ENCODE measurements at regions not wholly inside any gene's neighbourhood (a gene's known extent, or its start where the extent isn't known, plus 50 kb on each side); places are given as distances from the start of the nearest gene placed in this dataset.
A peak's percentile ranks its signal among the peaks of the same experiment; 100 is the strongest.

DNA sequence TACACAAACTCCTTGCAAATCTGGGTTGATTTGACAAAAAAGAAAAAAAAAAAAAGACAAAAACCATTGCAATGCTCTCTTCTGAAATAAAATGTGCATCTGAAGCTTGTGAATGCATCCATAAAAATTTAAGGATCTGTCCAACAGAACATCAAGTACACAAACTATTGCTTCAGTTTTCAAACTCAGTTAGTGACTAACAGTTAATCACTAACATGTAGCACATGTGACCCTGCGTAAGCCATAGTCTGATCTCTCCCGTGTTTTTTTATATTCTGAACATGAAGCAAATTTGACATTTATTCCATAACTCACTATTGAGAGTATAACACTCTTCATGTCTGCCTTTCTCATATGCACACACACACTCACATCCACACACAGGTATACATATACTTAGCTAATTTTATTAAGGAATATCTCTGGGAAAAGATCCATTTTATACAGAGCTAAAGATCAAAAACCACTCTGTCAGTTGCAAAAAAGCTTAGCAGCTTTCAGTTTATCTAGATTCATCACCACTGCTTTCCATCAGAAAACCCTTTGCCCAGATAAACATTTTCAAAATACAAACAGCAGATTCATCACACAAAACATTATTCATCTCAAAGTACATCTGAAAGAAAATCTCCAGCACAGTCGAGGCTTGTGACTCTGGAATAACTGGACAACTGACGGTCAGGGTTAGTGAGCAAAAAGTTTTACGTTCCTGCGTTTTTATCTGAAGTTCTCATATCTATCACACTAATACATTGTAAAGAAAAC lies 1000.4 kb upstream of the ACVR2A start:
- no peak for DNase-seq

DNA sequence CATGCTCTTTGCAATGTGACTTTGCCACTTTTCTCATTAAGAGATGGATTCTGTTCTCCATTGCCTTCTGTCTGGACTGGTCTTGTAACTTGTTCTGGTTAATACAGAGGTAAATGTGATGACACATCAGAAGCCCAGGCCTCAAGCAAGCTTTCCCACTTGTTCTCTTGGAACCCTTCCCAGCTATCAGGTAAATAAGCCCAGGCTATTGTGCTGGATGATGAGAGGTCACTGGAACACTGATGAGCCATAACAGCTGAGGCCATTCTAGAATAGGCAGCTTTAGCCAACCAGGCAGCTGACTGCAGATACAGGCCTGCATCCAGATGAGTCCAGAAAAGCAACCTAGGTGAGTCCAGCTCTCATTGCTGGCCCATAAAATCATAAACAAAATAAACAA lies 1007.0 kb upstream of the ACVR2A start:
- no peak for DNase-seq

DNA sequence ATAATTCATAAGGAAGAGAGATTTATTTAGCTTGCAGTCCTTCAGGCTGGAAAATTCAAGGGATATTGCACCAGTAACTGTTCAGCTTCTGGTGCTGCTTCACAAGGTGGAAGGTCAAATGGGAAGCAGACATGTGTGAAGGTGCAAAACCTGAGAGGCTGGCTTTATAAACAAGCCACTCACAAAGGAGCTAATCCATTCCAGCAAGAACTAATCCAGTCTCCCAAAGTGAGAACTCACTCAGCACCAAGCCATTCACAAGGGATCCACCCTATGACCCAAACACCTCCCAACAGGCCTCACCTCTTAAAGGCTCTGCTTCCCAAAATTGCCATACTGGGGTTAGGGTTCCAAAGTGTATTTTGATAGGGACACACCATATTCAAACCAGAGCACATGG lies 1018.4 kb upstream of the ACVR2A start:
- DNase-seq = no peak

DNA sequence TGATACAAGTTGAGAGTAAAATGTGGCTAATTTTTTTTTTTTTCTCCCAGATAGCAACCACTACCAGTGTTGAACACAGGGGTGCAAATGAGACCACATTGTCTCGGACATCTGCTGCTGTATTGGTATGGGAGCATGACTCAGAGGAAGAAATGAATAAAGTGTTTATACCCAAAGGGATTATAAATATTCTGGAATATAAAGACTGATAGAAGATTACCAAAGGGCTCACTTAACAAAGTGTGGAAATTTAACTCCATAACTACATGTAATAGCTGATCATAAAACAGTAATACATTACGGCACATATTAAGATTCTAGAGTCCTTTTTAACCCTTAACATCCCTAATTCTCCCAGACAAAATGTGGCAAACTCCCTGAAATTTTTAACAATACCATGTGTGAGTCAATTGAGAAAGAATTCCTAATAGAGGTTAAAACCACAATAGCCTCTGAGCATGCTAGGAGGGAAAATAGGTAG lies 1023.0 kb upstream of the ACVR2A start:
- DNase-seq = no peak

DNA sequence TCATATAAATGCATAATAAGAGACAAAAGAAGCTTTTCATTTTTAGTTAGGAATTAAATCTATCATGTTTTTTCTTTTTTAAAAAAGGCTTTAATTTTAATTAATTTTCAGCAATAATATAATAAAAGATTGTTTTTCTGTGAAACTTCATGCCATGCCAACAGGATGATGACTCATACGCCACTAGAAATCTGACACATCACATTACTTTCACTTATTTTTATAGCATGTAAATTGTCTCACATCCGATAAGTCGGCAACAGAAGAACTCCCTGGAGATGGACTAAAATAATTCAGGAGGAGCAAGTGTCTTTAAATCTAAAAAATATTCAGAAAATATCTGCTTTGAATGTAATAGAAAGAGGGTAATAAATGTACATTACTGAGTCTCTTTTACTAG lies 1024.2 kb upstream of the ACVR2A start:
- DNase-seq = no peak

DNA sequence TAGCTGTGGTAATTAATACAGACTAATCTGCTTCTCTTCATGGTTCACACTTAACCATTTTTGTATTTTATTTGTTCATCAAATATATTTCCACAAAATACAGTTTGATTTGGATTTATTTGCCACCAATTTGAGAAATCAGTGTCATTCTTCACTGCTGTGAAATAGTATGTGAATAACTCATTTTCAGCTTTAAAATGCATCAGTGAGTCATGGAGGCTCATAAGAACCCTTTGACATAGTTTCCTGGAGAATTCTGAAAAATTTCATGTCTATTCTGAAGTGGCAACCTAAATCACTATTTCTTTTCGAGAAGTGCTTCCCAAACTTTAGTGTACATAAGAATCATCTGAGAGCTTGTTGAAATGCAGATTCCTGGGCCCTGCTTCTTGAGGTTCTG lies 1026.7 kb upstream of the ACVR2A start:
- no peak for DNase-seq

DNA sequence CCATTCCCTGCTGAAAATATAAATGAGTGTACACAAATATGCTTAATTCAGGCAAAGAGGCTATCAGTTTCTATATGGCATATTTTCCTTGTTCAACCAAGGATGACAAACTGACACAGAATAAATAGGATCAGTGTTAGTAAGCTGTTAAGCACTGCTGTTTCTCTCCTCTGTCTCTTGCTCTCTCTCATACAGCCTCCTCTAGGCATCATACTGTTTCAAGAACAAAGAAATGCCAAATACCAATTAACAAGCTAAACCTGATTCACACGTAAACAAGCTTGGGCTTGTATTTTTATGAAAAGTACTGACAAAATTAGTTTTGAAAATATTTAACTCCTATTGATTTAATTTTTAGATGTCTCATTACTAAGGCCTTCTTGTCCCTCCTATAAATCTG lies 1027.2 kb upstream of the ACVR2A start:
- DNase-seq = no peak

DNA sequence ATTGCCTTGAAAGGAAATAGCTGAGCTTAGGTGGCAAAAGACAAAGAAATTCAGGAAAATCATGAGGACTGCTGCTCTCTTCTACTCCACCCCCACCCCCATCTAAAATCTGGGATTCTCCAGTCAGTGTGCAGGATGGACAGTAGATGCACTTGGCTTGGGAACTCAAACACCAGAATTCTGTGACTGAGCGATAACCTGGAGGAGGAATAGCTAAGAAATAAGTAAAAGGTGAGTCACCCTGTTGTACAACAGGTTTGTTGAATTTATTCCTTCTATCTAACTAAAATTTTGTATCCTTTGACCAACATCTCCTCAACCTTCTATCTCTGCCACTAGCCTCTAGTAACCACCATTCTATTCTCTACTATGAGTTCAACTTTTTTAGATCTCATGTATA lies 1029.9 kb upstream of the ACVR2A start:
- no peak for DNase-seq

DNA sequence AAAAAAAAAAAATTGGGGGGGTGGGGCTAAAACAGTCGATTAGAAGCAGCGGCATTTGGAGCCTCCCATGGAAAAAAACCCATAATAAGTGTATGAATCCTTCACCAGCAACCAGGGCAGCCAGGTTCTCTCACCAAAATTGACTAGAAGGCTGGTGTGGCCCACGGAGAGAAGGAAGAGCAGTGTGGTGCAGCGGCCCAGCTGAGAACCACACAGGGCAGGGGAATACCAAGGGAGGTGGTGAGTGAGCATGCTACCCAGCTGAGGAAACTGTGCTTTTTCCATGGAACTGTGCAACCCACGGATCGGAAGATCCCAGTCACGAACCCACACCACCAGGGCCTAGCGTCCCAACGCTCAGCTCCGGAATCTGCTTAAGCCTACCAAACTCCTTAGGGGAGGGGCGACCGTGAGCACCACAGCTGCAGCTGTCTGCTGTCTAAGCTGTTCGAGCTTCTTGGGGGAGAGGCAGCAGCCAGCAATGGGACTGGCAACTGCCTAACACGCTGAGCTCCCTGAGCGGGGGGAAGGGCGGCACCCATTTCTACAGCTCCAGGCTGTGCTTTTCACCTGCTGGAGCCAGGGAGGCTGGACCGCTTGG lies 1037.2 kb upstream of the ACVR2A start:
- peak; percentile 41 for DNase-seq

DNA sequence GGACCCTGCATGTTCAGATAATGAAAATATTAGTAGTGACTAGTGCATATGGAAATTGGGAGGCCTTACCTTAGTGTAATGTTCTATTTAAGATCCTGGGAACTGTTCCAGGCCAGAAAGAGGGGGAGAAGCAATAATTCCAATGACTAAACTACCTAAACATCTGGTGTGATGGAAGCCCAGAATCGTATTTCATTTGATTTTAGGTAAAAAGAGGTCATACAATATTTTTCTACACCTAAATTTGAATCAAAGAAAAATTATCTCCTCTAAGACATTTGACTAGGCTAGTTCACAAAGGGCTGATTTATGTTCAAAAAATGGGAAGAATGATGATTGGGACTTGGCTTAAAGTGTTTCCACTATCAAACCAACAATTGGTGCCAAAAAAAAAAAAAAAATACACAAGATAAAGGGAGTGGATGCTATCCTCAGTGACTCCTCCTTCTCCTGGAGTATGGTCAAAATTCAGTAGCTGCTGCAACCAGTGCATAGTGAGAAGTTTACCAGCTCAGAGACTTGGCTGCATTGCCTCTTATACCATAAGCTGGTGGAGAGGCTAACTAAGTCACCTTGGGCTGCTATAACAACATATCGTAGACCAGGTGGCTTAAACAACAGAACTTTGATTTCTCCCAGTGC lies 1038.3 kb upstream of the ACVR2A start:
- no peak for DNase-seq

DNA sequence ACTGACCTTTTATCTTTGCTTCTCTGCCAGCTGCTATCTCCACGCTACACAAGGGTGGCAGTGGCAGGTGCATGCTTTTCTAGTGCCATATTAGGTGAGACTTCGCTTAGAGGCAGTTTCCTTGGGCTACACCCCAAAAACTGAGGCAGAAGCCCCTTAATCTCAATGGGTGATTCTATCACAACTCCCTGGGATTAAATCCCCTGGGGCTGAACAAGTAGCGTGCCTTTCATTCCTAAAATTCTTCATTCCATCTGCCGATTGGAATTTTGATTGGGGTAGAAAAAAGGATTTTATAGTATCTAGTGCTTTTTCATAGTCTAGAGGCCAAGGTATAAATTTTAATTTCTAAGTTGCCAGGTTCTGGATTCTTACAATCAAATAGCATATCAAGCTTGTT lies 1040.5 kb upstream of the ACVR2A start:
- no peak for DNase-seq

DNA sequence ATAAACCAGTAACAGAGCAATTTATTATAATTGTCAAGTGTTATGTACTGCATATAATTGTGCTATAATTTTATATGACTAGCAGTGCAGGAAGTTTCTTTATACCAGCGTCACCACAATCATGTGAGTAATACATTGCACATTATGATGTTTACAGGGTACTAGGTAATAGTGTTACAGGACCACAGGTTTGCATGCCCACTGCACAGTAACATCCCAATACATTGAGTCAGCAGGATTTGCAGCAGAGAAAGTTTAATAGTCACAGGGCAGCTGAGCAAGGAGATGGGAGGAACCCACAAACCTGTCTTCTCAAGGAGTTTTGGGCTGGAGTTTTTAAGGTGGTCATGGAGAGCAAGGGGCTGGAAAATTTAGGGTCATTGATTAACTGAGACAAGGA lies 1042.9 kb upstream of the ACVR2A start:
- DNase-seq = no peak

DNA sequence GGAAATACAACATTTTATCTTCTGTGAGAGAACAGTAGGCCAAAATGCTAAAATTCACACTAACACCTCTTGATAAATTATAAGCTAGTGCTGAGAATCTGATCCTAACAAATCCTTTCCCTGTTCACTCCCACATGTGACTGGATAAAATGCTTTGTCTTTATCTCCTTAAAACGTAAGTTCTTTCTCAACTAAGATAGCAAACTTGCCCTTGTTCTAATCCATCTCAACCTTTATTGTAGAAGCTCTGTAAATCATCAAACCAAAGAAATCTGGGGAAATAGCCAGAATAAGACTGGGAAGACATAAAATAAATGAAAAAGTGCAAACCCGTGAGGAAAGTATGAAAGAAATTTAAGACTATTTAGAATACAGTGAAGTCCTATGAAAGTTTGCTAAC lies 1058.4 kb upstream of the ACVR2A start:
- no peak for DNase-seq

DNA sequence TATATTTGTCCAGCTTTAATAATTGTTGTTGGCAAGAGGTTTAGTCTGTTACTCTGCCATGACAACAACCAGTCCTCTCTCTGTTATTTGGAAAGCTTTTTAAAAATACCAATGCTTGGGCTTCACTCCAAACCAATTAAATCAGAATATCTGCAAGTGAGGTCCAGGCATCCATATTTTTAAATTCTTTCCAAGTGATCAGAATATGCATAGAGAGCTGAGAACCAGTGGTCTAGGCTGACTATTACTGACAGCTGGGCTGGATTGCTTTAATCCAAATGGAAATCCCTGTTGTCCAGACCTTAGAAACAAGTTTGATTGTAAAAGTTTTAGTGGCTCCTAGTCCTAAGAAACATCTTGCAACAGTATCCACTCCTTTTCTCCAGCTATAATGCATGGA lies 1059.7 kb upstream of the ACVR2A start:
- DNase-seq = no peak

DNA sequence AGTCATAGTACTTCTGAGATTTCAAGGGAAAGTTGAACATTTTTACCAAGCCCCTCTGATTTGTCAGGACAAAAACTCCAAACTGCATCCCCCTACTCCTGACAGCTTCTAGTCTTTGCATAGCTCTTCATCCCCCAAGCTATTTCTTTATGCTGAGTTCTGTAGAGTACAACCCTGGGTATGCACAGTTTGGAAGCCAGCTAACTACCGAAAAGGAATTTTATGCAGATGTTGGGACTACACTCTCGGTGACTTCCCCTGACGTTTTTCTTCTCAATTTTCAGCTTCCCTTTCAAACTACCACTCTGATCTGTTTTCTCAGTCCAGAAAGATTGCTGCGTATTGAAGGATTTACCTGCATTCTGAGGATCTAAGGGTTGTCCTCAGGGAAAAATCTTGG lies 1060.2 kb upstream of the ACVR2A start:
- DNase-seq = no peak

DNA sequence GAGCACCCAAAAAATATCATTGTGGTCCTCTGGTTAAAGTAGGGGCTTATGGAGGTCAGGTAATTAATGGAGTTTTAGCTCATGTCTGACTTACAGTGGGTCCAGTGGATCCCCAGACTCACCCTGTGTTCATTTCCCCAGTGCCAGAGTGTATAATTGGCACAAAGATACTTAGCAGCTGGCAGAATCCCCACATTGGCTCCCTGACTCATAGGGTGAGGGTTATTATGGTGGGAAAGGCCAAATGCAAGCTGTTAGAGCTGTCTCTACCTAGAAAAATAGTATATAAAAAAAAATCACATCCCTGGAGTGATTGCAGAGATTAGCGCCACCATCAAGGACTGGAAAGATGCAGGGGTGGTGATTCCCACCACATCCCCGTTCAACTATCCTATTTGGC lies 1067.6 kb upstream of the ACVR2A start:
- no peak for DNase-seq

DNA sequence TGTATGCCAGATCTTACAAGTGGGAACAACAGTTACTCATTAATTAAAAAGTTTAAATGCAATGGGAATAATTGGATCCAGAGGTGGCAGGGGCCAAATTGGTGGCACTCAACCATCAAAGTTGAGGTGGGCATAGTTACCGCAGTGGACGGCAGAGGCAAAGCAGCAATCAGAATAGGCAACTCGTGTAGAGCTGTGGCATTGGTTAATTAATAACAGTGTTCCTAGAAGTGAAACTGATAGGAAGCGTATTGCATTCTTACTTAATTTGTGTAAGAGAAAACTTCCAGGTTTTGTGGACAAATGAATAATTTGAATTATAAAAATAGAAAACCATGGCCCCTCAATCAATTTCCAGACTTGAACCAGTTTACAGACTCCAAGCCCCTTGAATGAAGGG lies 1068.2 kb upstream of the ACVR2A start:
- DNase-seq = no peak

DNA sequence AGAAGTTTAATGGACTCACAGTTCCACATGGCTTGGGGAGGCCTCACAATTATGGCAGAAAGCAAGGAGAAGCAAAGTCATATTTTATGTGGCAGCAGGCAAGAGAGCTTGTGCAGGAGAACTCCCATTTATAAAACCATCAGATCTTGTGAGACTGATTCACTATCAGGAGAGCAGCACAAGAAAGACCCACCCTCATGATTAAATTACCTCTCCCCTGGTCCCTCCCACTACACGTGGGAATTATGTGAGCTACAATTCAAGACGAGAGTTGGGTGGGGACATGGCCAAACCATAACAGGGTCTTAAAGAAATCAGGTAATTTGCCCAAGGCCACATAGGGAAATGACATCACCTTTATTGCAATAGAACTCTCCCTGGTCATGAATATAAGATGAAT lies 1073.3 kb upstream of the ACVR2A start:
- DNase-seq = no peak

DNA sequence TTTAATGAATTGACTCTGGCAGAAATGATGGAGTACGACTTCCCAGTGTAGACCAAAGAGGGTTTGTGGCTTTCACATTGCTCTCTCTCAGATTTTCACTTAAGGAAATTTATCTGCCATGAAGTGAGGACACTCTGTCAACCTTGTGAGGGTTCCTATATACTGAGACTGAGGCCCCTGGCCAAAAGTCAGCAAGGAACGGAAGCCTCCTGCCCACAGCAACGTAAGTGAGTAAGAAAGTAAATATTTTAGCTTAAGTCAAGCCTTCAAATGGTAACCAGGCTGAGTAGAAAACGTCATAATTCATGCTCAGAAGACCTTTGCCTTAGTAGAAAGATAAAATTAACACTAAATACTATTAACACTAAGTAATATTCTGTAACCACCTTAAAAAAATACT lies 1080.5 kb upstream of the ACVR2A start:
- no peak for DNase-seq

DNA sequence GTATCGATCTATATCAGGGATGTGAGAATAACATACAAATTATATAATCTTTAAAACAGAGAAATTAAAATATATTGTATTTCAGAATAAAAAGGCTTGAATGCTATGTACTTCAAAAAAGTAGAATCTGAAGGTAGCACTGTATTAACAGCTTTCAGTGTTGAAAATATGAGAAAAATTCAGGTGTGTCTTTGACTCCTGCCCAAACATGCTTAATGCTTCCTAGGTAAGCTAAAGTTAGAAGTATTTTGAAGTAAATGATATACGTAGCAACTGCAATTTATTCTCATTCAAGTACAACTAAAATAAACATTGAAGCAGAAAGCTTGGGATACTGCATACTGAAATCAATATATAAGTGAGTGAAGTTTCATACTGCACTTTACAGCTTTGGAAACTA lies 1082.0 kb upstream of the ACVR2A start:
- DNase-seq = no peak

DNA sequence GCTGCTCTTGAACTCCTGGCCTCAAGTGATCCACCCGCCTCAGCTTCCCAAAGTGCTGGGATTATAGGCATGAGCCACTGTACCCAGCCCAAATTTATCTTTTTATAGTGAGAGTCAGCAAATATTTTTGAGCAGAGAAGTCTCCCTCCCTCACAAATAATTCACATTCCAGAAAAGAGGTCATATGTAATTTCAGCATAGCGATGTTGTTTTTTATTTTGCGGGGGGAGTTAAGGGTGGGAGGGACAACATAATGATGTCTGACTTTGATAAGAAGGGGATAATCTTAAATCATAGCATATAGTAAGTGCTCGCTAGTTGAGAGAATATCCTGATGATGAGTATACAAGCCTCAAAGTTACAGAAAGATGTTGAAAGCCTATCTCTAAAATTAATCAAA lies 1090.2 kb upstream of the ACVR2A start:
- no peak for DNase-seq

DNA sequence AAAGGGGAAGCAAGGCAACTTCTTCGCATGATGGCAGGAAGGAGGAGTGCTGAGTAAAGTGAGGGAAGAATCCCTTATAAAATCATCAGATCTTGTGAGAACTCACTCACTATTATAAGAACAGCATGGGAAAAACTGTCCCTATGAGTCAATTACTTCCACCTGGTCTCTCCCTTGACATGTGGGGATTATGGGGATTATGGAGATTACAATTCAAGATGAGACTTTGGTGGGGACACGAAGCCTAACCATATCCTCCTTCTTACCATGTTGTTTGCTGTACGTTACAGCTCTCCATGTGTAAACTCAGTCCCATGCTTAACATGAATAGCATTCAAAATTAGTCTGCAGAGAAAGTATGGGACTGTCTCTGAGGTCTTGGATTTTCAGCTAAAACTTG lies 1096.8 kb upstream of the ACVR2A start:
- DNase-seq = no peak

DNA sequence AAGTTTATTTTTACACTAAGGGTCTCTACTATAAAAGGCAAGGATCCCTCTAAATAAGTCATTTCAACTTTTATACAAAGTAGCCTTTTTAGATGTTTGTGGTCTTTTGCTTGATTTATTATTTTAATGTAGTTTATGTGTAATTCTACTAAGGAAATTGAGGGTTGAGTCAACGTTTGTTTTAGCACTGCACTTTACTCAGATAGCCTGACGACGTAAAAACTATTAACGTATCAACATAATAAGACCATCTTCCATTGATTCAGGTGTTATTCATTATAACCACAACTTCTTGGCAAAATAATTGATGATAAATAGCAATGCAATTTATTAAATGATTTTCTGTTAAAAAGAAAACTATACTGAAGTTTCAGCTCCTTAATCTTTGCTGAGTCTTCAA lies 1103.6 kb upstream of the ACVR2A start:
- no peak for DNase-seq

DNA sequence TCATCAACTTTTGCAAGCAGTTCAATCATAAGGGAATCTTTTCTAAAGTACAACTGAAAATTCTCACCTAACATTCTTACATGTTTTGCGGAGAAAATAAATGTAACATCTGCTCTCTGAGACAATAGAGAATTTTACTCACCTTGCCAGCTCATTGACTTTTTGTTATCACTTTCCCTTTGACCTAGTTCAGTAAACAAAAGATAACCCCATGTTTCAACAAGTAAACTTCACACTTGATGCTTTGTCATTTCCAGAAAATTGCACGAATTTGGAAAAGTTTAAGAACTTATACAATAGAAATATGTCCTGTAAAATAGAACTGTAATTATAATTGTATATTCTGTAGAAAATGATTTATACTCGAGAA lies 1110.0 kb upstream of the ACVR2A start:
- DNase-seq = no peak
